ENCODE measurements at regions not wholly inside any gene's neighbourhood (a gene's known extent, or its start where the extent isn't known, plus 50 kb on each side); places are given as distances from the start of the nearest gene placed in this dataset.
"Not testable (repeated sequence)": the region's sequence is repeated elsewhere in the genome, so short reads cannot be mapped to it uniquely, and the experiment has no call there.

DNA sequence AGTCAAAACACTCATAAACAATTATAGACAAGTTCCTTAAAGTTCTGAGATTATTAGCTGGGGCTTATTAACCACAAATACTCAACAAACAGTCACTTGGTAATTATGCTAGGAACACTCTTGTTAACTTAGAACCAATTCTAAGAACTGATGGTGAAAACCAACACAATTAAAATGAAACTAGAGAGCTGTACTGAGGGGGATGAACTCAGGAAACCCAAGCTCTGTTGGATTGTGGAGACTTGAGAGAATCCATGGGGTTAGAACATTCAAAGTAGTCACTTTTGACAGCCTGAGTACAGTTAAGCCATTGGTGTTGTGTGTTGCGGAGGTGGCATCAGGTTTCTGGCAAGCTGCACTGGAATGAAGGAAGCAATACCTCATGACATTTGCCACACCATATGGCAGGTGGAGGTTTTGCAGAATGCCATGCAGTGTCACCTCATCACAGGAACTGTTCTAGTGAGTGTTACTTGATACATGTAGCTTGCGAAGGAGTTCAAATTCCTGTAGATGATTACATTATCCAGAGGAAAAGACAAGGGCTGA is 480.9 kb upstream of the CD180 start:
- peak; percentile 84 for DNase-seq

DNA sequence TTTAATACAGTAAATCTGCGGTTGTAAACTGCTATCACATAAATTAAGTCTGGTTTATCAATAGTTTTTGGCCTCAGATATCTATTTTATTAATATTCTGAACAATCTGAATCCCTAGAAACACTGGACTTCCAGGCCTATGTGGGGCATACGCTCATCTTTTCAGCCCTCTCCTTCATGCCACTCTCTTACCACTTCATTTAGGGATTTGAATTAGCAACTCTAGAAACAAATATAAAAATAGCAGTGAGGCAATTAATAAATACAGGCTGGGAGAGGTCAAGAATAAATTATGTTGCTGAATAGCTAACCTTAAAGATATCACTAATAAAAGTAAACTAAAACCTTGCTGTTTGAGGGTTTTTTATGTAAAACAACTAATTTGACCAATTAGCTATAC is 480.3 kb upstream of the CD180 start:
- DNase-seq, result no peak

DNA sequence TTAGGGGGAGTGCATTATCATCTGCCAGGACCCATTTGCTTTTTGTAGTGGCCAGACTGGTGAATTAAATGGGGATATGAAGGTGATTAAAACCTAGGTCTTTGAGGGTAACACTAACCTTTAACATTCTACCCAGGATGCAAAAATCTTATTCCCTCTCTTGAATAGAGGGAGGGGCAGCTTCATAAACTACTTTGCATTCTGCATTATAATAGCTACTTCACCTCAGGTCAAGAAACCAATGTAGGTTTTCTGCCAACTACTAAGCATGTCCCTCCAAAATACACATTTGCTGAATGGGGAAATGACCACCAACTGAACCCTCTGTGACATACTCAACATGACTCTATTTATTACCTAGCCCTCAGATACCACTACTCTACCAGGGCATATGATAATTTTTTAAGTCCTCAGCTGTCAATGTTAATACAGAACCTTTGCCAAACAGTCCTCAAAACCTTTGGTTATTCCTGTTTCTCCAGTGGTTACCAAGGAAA is 477.6 kb upstream of the CD180 start:
- DNase-seq, result no peak

DNA sequence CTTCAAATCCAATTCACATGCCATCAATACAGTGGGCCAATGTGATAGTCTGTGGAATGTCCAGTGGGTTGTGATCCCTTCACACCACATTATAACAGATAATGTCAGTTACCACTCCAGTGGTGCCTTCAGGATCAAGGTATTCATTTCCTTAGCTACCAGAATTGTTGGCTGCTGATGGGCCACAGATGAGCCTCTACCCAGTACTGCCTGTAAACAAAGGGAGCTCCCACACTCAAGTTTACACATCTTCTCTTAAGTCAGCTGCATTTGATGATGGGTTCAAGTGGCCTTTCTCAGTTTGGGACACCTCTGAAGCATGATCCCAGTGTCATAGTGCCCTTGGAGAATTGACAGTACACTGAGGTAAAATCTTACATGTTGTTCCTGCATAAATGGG is 477.0 kb upstream of the CD180 start:
- no peak for DNase-seq

DNA sequence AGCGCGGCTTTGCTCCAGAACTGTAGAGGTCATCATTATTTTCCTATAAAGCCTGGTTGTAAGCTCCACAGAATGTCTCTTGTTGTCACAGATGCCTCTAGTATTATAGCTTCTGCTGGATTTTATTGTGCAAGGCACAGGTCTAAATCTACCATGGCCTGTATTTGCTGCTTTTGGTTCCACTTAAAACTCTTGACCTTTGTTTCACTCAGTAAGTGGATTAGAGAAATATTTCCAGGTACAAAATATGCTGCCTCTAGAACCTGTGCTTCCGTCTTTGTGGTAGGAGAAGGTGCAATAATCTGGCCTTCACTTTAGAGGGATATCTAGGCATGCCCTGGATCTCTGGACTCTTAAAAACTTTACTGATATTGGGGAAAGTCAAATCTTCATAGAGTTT is 476.6 kb upstream of the CD180 start:
- no peak for DNase-seq

DNA sequence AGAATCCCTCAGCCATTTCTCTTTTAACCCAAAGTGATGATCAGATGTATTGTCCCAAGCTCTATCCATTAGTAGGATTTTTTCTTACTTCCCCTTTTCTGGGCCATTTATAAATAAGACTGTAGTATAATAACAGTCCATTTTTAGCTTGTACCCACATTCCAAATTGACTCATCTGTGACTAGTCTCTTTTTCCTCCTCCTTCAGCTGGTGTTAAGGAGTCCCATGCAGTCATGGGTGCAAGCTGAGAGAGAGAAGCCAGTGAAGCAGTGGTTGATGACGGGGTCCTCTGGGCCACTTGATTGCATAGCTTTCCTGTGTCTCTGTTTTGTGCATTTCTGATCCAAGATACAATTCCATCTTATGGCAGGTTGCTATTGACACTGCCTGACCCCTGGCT is 476.0 kb upstream of the CD180 start:
- DNase-seq, result no peak

DNA sequence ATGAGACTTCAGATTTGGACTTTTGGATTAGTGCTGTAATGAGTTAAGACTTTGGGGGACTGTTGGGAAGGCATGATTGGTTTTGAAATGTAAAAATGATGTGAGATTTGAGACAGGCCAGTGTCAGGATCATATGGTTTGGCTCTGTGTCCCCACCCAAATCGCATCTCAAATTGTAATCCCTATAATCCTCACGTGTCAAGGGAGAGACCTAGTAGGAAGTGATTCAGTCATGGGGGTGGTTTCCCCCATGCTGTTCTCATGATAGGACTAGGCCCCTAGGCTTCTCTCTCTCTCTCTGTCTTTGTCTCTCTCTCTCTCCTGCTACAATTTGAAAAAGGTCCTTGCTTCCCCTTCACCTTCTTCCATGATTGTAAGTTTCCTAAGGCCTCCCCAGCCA is 473.3 kb upstream of the CD180 start:
- DNase-seq, result no peak

DNA sequence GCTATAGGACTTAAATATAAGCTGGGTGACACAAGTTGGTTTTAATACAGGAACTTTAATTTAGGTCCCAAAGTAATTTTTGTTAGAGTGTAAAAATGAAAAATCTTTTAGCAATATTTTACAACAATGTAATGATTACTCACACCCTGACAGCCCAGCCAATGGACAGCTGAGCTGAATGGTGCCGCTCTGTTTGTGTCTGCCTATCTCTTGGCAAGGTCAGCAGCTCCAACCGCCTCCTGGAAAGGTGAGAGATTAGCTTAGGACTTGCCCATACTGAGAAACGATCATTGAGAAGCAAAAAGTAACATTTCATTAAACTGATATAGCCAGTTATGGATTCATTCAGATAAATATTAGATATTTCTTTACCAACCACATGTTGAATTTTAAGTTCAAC is 463.6 kb upstream of the CD180 start:
- no peak for DNase-seq

DNA sequence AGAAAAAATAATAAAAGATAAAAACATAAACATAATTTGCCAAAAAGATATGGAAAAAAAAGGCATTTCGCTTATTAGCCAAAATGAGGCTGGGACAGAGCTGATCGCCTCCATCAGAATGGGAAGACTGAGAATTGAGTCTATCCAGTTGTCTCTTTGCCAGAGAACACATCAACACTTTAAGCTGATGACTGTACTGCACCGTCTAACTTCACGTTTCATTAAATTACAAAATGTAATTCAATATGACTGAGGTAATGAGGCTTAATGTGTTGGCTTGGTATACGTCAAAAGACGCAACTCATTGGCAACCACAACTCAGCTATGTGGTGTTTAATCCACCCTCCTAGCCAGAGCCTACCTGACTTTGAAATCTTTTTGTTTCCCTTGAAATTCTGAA is 462.7 kb upstream of the CD180 start:
- peak; percentile 8 for DNase-seq

DNA sequence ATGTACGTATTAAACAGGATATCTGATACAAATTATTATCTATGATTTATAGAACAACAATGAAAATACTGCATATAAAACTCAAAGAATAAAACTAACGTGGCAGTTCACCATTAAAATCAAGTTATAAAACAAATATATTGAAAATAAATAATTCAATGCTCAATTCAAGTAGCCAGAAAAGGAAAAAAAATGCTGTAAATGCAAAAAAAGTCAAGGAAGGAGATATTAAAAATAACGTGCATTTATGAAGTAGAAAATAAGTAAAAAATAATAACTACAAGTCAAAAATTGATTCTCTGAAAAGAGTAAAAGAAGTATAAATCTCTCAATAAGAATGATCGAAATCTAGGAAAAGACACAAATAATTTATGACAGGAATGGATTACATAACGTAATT is 460.5 kb upstream of the CD180 start:
- no peak for DNase-seq

DNA sequence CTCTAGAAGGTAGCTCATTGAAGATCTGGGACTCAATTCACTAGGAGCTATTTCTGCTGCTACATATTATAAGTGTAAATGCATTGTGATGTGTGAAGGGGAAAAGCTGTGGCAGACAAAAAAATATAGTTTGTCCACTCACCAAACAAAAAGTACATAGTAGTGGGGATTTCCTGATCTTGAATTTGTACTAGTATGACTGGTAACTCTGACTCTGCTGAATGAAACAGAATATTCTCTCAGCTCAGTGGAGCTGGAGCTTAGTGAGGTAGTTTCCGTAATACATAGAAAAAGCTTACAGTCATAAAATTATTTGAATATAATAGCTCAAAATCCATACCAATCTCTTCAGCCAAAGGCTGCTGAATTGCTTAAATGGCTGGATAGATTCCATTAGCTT is 455.6 kb upstream of the CD180 start:
- no peak for DNase-seq

DNA sequence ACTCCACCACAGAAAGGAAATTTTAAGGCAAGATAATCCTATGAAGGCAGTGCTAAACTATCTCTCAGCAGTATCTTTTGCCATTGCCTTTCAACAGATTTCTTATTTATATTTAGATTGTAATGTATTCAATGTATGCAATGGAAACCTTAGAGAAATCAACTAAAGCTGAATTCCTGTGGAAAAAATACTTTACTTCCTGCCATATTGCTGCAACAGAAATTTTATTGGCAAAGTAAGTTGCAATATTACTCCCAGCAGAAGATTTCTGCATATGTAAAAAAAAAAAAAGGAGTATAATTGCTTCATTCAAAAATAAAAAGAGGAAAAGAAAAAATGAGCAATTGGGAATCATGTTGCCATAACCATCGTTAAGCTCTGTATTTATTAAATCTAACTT is 454.6 kb upstream of the CD180 start:
- DNase-seq, result no peak

DNA sequence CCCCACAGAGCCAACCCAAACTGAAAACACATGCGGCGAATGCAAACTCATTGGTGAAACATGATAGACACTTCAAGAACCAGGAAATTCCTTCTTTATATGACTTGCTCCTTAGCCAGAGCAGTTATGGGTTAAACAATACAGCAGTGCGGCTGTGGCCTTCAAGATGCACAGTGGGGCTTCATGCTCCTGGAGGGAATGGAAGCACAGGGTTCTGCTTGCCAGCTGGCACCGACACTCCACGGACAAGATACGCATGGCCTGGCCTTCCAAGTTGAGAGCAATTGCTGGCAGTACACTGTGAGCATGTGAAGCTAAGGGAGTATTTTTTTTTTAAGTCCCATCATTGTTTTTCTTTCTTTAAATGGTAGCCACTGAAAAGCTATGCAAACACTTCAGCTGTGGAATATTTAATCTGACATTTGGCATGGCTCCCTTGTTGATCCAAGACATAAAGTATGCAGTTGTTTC is 451.6 kb upstream of the CD180 start:
- no peak for DNase-seq

DNA sequence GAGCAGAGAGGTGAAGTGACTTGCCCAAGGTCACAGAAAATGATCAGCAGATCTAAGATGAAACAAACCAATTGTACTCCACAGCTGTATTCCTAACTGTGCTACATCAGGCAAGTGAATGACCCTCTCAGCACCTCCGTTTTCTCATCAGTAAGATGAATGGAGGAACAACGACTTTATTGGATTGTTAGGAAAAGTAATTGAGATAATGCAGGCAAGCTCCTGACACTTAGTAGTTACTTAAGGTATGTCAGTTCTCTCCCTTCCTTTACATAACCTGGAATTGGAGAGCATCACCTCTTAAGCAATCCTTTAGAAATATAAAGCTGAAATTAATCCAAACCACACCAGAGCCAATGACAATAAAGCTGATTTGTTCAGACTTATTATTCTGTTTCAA is 451.2 kb upstream of the CD180 start:
- no peak for DNase-seq

DNA sequence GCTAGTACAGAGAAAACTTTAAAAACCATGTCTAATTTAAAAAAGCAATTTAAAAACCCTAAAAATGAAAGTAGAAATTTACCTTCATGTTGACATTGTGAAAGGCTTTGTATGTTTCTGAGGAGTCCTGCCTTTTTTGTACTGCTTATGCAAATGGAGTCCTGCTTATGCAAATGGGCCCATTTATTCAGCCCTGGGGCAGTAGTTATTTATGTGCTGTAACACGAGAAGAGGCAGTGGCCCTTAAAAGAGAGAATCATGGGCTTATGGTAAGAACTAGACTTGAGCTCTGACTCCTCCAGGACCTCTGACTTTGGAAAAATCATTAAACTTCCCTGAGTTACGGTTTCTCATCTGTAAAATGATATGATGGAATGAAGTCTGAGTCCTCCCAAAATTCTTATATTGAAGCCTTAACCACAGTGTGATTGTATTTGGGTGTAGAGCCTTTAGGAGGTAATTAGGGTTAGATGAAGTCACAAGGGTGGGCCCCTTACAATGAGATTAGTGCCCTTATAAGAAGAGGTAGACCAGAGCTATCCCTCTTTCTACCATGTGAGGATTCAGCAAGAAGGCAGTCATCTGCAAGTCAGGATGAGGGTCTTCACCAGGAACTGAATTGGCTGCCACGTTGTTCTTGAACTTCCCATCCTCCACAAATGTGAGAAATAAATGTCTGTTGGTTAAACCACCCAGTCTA is 447.8 kb upstream of the CD180 start:
- no peak for DNase-seq

DNA sequence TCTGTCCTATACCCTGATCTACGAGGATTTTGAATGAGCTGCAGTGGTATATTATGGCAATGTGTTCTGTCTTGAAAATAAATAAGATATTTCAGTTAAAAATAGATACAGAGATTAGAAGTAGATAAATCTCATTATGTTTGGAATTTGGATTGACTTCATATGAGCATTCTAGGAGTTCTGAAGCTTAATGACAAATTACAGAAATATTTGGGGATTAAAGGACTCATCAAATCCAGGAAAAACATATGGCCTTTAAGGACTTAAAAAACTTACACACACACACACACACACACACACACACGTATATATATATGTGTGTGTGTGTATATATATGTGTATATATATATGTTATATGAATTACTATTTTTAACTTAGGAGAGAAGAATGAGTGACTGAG is 446.9 kb upstream of the CD180 start:
- DNase-seq, result no peak

DNA sequence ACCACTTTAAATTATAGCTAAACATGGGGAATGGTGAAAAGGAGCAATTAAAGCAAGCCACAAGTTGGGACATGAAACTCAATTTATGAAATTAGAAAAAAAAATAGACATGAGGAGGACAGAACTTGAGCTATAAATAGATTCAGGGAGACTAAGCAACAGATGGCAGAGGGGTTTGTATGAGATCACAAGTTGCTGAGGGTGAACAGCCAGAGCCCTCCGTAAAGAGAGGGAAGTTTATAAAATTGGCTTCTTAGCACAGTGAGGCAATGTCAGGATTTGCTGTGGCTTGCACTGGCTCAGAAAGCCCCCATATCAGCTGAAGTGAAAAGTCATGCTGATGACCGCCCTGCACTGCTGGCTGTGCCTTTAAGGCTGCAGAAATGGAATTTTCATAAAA is 443.4 kb upstream of the CD180 start:
- DNase-seq, result peak; percentile 89

DNA sequence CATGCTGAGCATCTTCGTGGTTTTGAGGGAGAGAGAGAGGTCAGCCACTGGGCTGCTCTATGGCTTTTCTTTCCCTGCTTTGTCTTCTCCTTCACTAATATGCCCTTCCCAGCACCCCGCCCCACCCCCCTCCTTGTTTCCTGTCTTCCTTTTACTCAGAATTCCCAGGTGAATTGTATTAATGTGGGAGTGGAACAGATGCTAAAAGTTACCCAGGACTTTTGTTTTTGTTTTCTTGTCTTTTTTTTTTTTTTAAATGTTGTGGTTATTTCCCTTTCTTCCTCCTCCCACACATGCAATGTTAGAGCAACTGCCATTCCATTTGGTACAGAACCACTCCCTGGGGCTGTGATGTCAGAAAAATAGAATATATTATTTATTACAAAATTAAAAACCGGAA is 442.7 kb upstream of the CD180 start:
- DNase-seq, result peak; percentile 22

DNA sequence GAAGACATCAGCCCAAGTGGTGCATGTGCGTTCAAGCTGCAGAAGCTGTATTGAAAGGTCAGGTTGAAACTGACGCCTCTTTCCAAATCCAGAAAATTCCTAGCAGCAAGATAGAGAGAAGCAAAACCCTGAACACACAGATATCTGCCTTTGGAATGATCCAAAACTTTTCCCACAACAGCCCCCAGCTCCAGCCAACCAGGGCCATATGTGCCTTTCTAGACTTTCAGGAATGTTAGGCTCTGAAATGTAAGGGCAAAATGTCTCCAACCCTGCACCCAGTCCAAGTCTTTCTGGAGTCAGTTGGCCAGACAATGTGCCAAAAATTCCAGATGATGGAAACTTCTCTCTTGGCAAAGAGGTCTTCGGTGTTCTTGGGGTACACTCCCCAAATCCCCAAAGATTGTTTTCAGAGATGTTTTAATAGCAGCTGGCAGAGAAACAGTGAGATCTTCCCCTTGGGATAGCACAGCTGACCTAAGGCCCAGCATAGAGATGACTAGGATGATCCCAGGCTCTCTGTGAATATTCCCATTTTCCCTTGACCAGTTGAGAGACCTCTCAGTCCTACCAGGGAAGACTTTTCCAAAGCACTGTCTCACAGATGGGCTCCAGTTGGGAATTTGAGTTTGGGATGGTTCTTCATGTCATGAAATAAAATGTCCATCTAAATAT is 440.4 kb upstream of the CD180 start:
- no peak for DNase-seq

DNA sequence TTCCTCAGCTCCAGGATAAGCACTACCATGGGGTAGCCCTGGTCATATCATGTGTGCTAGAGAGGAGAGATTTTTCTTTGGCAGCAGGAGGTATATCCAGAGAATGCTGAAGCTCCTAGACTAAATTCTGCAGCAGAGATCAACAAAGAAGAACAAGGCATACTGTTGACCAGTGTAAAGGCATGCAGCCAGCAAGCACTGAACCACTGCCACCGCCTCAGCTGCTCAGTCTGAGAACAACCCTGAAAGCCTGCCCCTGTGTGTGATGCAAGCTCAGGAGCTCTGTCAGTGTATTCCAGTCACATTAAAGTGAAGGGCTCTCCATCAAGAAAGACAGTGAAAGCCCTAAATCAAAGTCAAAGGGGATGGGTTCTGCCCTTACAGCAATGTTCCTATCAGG is 439.5 kb upstream of the CD180 start:
- no peak for DNase-seq

DNA sequence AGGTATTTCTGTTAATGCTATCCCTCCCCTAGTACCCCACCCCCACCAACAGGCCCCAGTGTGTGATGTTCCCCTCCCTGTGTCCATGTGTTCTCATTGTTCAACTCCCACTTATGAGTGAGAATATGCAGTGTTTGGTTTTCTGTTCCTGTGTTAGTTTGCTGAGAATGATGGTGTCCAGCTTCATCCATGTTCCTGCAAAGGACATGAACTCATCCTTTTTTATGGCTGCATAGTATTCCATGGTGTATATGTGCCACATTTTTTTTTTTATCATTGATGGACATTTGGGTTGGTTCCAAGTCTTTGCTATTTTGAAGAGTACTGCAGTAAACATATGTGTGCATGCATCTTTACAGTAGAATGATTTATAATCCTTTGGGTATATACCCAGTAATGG is 430.5 kb upstream of the CD180 start:
- not testable (repeated sequence) for DNase-seq

DNA sequence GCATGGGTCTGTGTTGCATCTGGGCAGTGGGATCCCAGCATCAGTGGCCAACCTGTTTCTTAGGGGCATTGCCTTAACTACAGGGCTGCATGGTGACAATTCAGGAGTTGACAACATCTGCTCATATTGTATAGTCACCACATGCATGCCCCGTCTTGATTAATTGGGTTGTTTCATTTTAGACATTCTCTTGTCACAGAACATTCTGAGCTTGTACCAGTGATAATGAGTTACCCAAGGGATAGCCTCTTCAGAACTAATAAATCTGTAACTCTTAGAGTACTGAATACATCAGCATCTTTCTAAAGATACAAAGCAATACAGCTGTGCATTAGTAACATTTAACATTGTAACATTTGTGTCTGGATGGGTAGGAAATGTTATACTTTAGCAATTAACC is 426.5 kb upstream of the CD180 start:
- no peak for DNase-seq

DNA sequence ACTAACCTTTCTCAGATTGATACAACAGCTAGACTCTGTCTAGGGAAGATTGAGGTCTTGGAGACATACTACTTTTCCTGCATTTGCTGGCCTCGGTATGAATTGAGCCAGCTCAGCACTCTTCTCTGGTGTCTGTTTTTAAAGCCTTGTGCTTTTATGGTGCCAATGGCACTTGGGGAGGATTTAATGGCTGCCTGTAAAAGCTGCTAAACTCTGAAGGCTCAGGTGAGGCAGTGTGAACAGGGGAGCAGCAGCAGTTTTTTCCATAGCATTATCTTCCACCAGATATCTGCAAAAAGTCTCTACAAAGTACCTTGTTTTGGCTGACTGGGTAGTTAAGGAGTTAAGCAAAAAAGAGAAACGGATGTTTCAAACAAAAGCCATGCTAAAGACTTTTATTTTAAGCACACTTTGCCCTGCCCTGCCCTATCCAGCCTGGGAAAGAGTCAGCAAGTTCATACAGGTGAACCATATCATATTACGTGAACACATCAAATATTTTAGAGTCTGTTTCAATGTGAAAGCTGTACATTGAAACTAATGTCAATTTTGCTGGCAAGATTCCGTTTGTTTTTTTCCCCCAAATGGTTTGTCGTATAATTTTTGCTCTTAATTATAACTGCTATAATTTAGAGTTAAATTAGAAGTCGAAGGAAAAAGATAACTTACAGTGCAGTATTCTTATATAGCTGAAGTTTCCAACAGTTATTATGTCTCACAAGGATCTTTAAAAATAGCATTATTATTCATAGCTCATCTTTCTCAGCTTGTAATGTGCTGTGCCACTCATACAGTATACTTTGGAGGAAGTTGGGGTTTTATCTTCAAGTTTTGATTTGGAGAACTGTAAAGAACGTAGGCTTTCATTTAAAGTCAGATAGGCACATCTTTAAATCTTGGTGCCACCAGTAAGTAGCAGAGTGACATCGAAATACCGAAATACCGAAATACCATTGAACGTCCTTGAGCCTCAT is 424.1 kb upstream of the CD180 start:
- DNase-seq, result no peak
